ENCODE measurements at regions not wholly inside any gene's neighbourhood (a gene's known extent, or its start where the extent isn't known, plus 50 kb on each side); places are given as distances from the start of the nearest gene placed in this dataset.
A peak's percentile ranks its signal among the peaks of the same experiment; 100 is the strongest.

GRCh38 chr2:177155631-177156030 is 57.0 kb upstream of the HNRNPA3 start:
- DNase-seq = no peak

GRCh38 chr2:177161741-177162460 is 50.7 kb upstream of the HNRNPA3 start:
- DNase-seq = peak; percentile 63 to 78
